NT2/D1 (cell line): ENCODE measurements at regions not wholly inside any gene's neighbourhood (a gene's known extent, or its start where the extent isn't known, plus 50 kb on each side); places are given as distances from the start of the nearest gene placed in this dataset.

Experiments
- YY1 ChIP-seq: IDR thresholded peaks from 2 replicates; pipeline ENCODE4 v1.6.1; 2011; ENCODE audit not compliant: insufficient read length, insufficient read depth
- ZNF274 ChIP-seq: IDR thresholded peaks from 2 replicates; pipeline ENCODE4 v1.6.1; 2011; ENCODE audit warnings: mild to moderate bottlenecking, low read depth, low read length

DNA sequence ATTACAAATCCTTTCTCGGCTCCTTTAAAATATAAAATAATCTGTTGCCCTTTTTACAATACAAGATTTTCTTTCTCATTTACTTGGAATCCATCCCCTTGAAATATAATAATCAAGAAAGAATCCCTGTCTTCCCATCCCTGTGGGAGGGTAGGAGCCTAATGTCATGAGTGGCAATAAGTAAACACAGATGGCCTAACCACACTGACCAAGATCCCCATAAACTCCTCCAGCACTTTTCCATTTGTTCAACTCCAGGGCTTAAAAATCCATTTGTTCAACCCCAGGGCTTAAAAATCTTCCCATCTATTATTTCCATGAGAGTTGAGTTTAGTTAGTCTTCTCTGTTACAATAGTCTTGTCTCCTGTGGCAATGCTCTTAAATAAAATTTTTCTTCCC is 297.6 kb downstream of the CDH7 start:
- no peak for TF ChIP-seq ZNF274
- TF ChIP-seq YY1, result no peak
